ENCODE measurements at regions not wholly inside any gene's neighbourhood (a gene's known extent, or its start where the extent isn't known, plus 50 kb on each side); places are given as distances from the start of the nearest gene placed in this dataset.

- peaks cover 36% of the 10 kb centered on the region for H3K4me1 Mint-ChIP-seq (ENCODE audit: unreplicated experiment)
- no peaks in the 10 kb centered on the region for H3K36me3 Mint-ChIP-seq (ENCODE audit: unreplicated experiment)
- no peak for DNase-seq (ENCODE audit: extremely low spot score, unreplicated experiment)
These were observed 695.5 kb downstream of the INHBA start for GRCh38 chr7:41007351-41007751.

GRCh38 chr7:41006306-41006995 lies 696.4 kb downstream of the INHBA start:
- Mint-ChIP-seq H3K27ac (ENCODE audit: unreplicated experiment) (no peak overlapping the region), H3K4me3 (ENCODE audit: unreplicated experiment) (no peak overlapping the region), H3K4me1 (ENCODE audit: unreplicated experiment) (peaks cover 36% of the 10 kb centered on the region), H3K27me3 (ENCODE audit: unreplicated experiment) (no peaks in the 10 kb centered on the region), H3K9me3 (ENCODE audit: unreplicated experiment) (peaks cover 11% of the 10 kb centered on the region), H3K36me3 (ENCODE audit: unreplicated experiment) (no peaks in the 10 kb centered on the region)
- no peak for TF ChIP-seq CTCF (IDR thresholded peaks at IDR 0.05)
- no peak for DNase-seq (ENCODE audit: extremely low spot score, unreplicated experiment)

More at GRCh38 chr7:41007351-41007751, 695.5 kb downstream of the INHBA start:
- H3K9me3 Mint-ChIP-seq (ENCODE audit: unreplicated experiment), result peaks cover 8% of the 10 kb centered on the region
- no peak overlapping the region for H3K4me3 Mint-ChIP-seq (ENCODE audit: unreplicated experiment)
- no peak overlapping the region for H3K27ac Mint-ChIP-seq (ENCODE audit: unreplicated experiment)
- no peaks in the 10 kb centered on the region for H3K27me3 Mint-ChIP-seq (ENCODE audit: unreplicated experiment)
- TF ChIP-seq CTCF (IDR thresholded peaks at IDR 0.05), result no peak

- DNase-seq (ENCODE audit: extremely low spot score, unreplicated experiment), result no peak
- no peak overlapping the region for H3K4me3 Mint-ChIP-seq (ENCODE audit: unreplicated experiment)
- H3K27ac Mint-ChIP-seq (ENCODE audit: unreplicated experiment), result peak overlapping the region; percentile 37
- H3K9me3 Mint-ChIP-seq (ENCODE audit: unreplicated experiment), result peaks cover 20% of the 10 kb centered on the region
- peaks cover 33% of the 10 kb centered on the region for H3K4me1 Mint-ChIP-seq (ENCODE audit: unreplicated experiment)
- no peaks in the 10 kb centered on the region for H3K36me3 Mint-ChIP-seq (ENCODE audit: unreplicated experiment)
- no peaks in the 10 kb centered on the region for H3K27me3 Mint-ChIP-seq (ENCODE audit: unreplicated experiment)
- TF ChIP-seq CTCF (IDR thresholded peaks at IDR 0.05), result no peak
These were observed 697.5 kb downstream of the INHBA start for GRCh38 chr7:41005374-41005901.

GRCh38 chr7:41003977-41004376 lies 698.9 kb downstream of the INHBA start:
- Mint-ChIP-seq H3K4me3 (ENCODE audit: unreplicated experiment) (no peak overlapping the region), H3K36me3 (ENCODE audit: unreplicated experiment) (no peaks in the 10 kb centered on the region), H3K27me3 (ENCODE audit: unreplicated experiment) (no peaks in the 10 kb centered on the region), H3K9me3 (ENCODE audit: unreplicated experiment) (peaks cover 11% of the 10 kb centered on the region), H3K27ac (ENCODE audit: unreplicated experiment) (no peak overlapping the region), H3K4me1 (ENCODE audit: unreplicated experiment) (peaks cover 31% of the 10 kb centered on the region)
- no peak for DNase-seq (ENCODE audit: extremely low spot score, unreplicated experiment)
- TF ChIP-seq CTCF (IDR thresholded peaks at IDR 0.05), result no peak

- peaks cover 31% of the 10 kb centered on the region for H3K4me1 Mint-ChIP-seq (ENCODE audit: unreplicated experiment)
These were observed 699.3 kb downstream of the INHBA start for GRCh38 chr7:41003611-41003940.

More at GRCh38 chr7:41003611-41003940, 699.3 kb downstream of the INHBA start:
- Mint-ChIP-seq H3K4me3 (ENCODE audit: unreplicated experiment) (no peak overlapping the region), H3K27me3 (ENCODE audit: unreplicated experiment) (no peaks in the 10 kb centered on the region), H3K36me3 (ENCODE audit: unreplicated experiment) (no peaks in the 10 kb centered on the region), H3K27ac (ENCODE audit: unreplicated experiment) (no peak overlapping the region), H3K9me3 (ENCODE audit: unreplicated experiment) (peaks cover 11% of the 10 kb centered on the region)
- no peak for TF ChIP-seq CTCF (IDR thresholded peaks at IDR 0.05)
- DNase-seq (ENCODE audit: extremely low spot score, unreplicated experiment), result no peak

Measured in osteocyte (in vitro differentiated cells).